SU-DHL-6 (cell line): ENCODE measurements at regions not wholly inside any gene's neighbourhood (a gene's known extent, or its start where the extent isn't known, plus 50 kb on each side); places are given as distances from the start of the nearest gene placed in this dataset.
"Not testable (repeated sequence)": the region's sequence is repeated elsewhere in the genome, so short reads cannot be mapped to it uniquely, and the experiment has no call there.

Source experiments
- EZH2phosphoT487 ChIP-seq: fragments of 200-600 bp; sonication (generic), shearing (Covaris generic); conservative IDR thresholded peaks from 2 replicates; pipeline ENCODE4 v1.6.1; 2018; ENCODE audit warnings: mild to moderate bottlenecking, antibody characterized with exemption, low read length, moderate library complexity, mixed read lengths
- TF ChIP-seq, protein P1 (sequence below): fragments of 200-600 bp; sonication (generic); IDR thresholded peaks from one replicate; pipeline ENCODE4 v1.5.1; 2017; ENCODE audit warnings: antibody characterized with exemption, mild to moderate bottlenecking, low read length, moderate library complexity; ENCODE audit not compliant: insufficient read depth, poor library complexity, severe bottlenecking

DNA sequence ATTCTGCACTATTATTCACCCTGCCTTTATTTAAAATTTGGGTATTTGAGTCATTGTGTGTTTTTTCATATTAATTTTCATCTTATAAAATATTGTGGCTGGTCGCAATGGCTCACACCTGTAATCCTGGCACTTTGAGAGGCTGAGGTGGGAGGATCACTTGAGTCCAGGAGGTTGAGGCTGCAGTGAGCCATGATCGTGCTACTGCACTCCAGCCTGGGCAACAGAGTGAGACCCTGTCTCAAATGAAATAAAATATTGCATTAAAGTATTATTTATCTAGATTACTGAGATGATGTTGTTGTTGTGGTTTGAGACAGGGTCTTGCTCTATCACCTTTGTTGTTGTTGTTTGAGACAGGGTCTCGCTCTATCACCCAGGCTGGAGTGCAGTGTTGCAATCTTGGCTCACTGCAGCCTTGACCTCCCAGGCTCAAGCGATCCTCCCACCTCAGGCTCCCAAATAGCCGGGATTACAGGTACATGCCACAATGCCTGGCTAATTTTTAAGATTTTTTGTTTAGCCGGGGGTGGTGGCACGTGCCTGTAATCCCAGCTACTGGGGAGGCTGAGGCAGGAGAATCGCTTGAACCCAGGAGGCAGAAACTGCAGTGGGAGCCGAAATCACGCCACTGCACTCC lies 54.8 kb upstream of the LARP1 start:
- TF ChIP-seq, protein P1, sequence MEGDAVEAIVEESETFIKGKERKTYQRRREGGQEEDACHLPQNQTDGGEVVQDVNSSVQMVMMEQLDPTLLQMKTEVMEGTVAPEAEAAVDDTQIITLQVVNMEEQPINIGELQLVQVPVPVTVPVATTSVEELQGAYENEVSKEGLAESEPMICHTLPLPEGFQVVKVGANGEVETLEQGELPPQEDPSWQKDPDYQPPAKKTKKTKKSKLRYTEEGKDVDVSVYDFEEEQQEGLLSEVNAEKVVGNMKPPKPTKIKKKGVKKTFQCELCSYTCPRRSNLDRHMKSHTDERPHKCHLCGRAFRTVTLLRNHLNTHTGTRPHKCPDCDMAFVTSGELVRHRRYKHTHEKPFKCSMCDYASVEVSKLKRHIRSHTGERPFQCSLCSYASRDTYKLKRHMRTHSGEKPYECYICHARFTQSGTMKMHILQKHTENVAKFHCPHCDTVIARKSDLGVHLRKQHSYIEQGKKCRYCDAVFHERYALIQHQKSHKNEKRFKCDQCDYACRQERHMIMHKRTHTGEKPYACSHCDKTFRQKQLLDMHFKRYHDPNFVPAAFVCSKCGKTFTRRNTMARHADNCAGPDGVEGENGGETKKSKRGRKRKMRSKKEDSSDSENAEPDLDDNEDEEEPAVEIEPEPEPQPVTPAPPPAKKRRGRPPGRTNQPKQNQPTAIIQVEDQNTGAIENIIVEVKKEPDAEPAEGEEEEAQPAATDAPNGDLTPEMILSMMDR = not testable (repeated sequence)
- TF ChIP-seq EZH2phosphoT487 = not testable (repeated sequence)
